ENCODE measurements at regions not wholly inside any gene's neighbourhood (a gene's known extent, or its start where the extent isn't known, plus 50 kb on each side); places are given as distances from the start of the nearest gene placed in this dataset.

- H3K36me3 Mint-ChIP-seq, result no peaks in the 10 kb centered on the region
- H3K4me1 Mint-ChIP-seq (ENCODE audit: unreplicated experiment), result no peaks in the 10 kb centered on the region
- H3K27me3 Mint-ChIP-seq, result peaks cover 53% of the 10 kb centered on the region
- peak; percentile 77 for DNase-seq (ENCODE audit: extremely low spot score, unreplicated experiment)
- no peak overlapping the region for H3K27ac Mint-ChIP-seq
- H3K4me3 Mint-ChIP-seq, result no peak overlapping the region
- no peaks in the 10 kb centered on the region for H3K9me3 Mint-ChIP-seq
- TF ChIP-seq, protein P1, sequence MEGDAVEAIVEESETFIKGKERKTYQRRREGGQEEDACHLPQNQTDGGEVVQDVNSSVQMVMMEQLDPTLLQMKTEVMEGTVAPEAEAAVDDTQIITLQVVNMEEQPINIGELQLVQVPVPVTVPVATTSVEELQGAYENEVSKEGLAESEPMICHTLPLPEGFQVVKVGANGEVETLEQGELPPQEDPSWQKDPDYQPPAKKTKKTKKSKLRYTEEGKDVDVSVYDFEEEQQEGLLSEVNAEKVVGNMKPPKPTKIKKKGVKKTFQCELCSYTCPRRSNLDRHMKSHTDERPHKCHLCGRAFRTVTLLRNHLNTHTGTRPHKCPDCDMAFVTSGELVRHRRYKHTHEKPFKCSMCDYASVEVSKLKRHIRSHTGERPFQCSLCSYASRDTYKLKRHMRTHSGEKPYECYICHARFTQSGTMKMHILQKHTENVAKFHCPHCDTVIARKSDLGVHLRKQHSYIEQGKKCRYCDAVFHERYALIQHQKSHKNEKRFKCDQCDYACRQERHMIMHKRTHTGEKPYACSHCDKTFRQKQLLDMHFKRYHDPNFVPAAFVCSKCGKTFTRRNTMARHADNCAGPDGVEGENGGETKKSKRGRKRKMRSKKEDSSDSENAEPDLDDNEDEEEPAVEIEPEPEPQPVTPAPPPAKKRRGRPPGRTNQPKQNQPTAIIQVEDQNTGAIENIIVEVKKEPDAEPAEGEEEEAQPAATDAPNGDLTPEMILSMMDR (conservative IDR thresholded peaks at IDR 0.05), result peak; percentile 90
Observed at GRCh38 chr22:22710719-22711531, 66.5 kb downstream of the GGTLC2 start.

DNA sequence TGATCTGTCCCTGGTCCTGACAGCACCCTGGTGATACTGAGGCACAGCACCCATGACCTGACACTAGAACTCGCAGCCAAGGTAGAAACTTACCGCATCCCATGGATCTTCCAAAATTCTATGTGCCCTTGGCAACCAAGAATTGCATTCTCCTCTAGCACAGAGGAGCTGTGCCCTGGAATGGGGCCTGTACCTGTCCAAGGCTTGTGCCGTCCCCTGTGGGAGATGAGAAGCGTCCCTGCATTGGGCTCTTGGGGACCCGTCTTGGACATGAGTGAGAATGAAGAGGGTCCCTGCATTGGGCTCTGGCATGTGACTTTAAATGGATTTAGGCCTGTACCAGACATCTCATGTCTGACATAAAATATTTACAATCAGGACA, 67.1 kb downstream of the GGTLC2 start:
- TF ChIP-seq, protein P1 (conservative IDR thresholded peaks at IDR 0.05), result no peak
- DNase-seq (ENCODE audit: extremely low spot score, unreplicated experiment), result peak; percentile 52
- Mint-ChIP-seq H3K4me1 (ENCODE audit: unreplicated experiment) (no peaks in the 10 kb centered on the region), H3K27me3 (peaks cover 53% of the 10 kb centered on the region), H3K27ac (no peak overlapping the region), H3K4me3 (no peak overlapping the region), H3K9me3 (no peaks in the 10 kb centered on the region), H3K36me3 (no peaks in the 10 kb centered on the region)

DNA sequence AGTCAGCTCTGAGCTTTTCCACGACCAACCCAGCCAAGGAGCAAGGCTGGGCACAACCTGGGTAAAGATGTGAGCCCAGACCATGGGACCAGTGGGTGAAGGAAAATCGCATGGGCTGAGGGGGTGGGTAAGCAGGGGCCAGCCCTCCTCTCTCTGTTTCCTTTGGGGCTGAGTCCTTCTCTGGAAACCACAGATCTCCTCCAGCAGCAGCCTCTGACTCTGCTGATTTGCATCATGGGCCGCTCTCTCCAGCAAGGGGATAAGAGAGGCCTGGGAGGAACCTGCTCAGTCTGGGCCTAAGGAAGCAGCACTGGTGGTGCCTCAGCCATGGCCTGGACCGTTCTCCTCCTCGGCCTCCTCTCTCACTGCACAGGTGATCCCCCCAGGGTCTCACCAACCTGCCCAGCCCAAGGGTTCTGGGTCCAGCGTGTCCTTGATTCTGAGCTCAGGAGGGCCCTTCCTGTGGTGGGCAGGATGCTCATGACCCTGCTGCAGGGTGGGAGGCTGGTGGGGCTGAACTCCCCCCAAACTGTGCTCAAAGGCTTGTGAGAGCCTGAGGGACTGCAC, 67.8 kb downstream of the GGTLC2 start:
- Mint-ChIP-seq H3K9me3 (no peaks in the 10 kb centered on the region), H3K4me3 (no peak overlapping the region), H3K36me3 (no peaks in the 10 kb centered on the region), H3K27ac (no peak overlapping the region), H3K4me1 (ENCODE audit: unreplicated experiment) (no peaks in the 10 kb centered on the region), H3K27me3 (peaks cover 57% of the 10 kb centered on the region)
- peak; percentile 36 for DNase-seq (ENCODE audit: extremely low spot score, unreplicated experiment)
- TF ChIP-seq, protein P1 (conservative IDR thresholded peaks at IDR 0.05), result no peak

DNA sequence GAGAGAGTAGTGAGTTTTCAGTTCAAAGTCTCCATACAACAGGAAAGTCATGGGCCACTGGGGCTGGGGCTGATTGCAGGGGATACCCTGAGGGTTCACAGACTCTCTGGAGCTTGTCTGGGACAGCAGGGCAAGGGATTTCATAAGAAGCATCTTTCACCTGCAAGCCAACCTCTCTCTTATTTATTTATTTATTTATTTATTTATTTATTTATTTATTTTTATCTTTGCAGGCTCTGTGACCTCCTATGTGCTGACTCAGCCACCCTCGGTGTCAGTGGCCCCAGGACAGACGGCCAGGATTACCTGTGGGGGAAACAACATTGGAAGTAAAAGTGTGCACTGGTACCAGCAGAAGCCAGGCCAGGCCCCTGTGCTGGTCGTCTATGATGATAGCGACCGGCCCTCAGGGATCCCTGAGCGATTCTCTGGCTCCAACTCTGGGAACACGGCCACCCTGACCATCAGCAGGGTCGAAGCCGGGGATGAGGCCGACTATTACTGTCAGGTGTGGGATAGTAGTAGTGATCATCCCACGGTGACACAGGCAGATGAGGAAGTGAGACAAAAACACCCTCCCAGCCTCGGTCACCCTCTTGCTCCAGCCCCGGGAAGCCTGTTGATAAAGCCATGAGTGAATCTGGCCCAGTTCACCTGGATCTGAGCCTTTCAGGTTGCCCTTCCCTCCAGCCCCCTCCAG, 68.4 kb downstream of the GGTLC2 start:
- TF ChIP-seq, protein P1 (conservative IDR thresholded peaks at IDR 0.05), result no peak
- no peak for DNase-seq (ENCODE audit: extremely low spot score, unreplicated experiment)
- Mint-ChIP-seq H3K27ac (no peak overlapping the region), H3K4me3 (no peak overlapping the region), H3K36me3 (no peaks in the 10 kb centered on the region), H3K4me1 (ENCODE audit: unreplicated experiment) (no peaks in the 10 kb centered on the region), H3K27me3 (peaks cover 59% of the 10 kb centered on the region), H3K9me3 (no peaks in the 10 kb centered on the region)

GRCh38 chr22:22713416-22713815, 69.0 kb downstream of the GGTLC2 start:
- Mint-ChIP-seq H3K9me3 (no peaks in the 10 kb centered on the region), H3K4me1 (ENCODE audit: unreplicated experiment) (no peaks in the 10 kb centered on the region), H3K27me3 (peaks cover 59% of the 10 kb centered on the region), H3K36me3 (no peaks in the 10 kb centered on the region), H3K4me3 (no peak overlapping the region), H3K27ac (no peak overlapping the region)
- DNase-seq (ENCODE audit: extremely low spot score, unreplicated experiment), result peak; percentile 29
- TF ChIP-seq, protein P1 (conservative IDR thresholded peaks at IDR 0.05), result no peak
